IPS-20b (cell line): ENCODE measurements at regions not wholly inside any gene's neighbourhood (a gene's known extent, or its start where the extent isn't known, plus 50 kb on each side); places are given as distances from the start of the nearest gene placed in this dataset.
"Not testable (repeated sequence)": the region's sequence is repeated elsewhere in the genome, so short reads cannot be mapped to it uniquely, and the experiment has no call there.

Source experiments
- H3K27ac ChIP-seq: one replicate; pipeline ENCODE4 v1.5.1; 2013; ENCODE audit warnings: low read length
- H3K27me3 ChIP-seq: 2 replicates; pipeline ENCODE4 v1.6.1; 2013; ENCODE audit warnings: mild to moderate bottlenecking, low read length, inconsistent platforms; ENCODE audit not compliant: insufficient read depth
- H3K36me3 ChIP-seq: 2 replicates; pipeline ENCODE4 v1.6.1; 2013; ENCODE audit warnings: low read depth, mild to moderate bottlenecking, inconsistent platforms, low read length, moderate library complexity; ENCODE audit not compliant: insufficient read depth
- H3K4me1 ChIP-seq: 2 replicates; pipeline ENCODE4 v1.6.1; 2013; ENCODE audit warnings: mild to moderate bottlenecking, control low read depth, inconsistent platforms, low read length, moderate library complexity; ENCODE audit not compliant: insufficient read depth
- H3K4me3 ChIP-seq: 2 replicates; pipeline ENCODE4 v1.5.1; 2013; ENCODE audit warnings: mild to moderate bottlenecking, low read length, inconsistent platforms
- H3K9ac ChIP-seq: 2 replicates; pipeline ENCODE4 v1.6.1; 2013; ENCODE audit warnings: low read depth, mild to moderate bottlenecking, inconsistent platforms, low read length, moderate library complexity
- H3K9me3 ChIP-seq: 2 replicates; pipeline ENCODE4 v1.6.1; 2013; ENCODE audit warnings: mild to moderate bottlenecking, low read depth, low read length, inconsistent platforms; ENCODE audit not compliant: insufficient read depth

DNA sequence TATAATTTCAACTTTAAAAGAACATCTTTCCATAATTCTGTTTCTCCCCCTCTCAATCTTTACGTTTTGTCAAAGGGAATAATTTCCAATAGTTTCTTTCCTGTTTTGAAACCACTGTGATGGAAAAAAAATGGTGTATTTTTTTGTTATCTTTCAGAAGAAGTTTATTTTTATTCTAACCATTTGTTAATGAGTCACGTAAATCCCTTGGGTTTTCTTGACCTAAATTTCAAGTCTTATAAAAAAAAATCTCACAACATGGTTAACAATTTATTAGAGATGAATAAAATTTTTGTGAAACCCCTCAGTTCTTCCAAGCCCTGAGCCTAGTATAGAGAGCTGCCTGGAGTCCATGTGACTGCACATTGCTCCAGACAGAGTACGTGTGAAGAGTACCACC, 106.1 kb upstream of the FBXL17 start:
- no peaks in the 10 kb centered on the region for H3K36me3 ChIP-seq
- no peaks in the 10 kb centered on the region for H3K4me1 ChIP-seq
- H3K9me3 ChIP-seq: peaks cover 3% of the 10 kb centered on the region; the same call in 1 of the 2 replicates
- H3K27me3 ChIP-seq: no peaks in the 10 kb centered on the region
- H3K9ac ChIP-seq: no peak overlapping the region
- H3K27ac ChIP-seq: no peak overlapping the region
- no peak overlapping the region for H3K4me3 ChIP-seq

DNA sequence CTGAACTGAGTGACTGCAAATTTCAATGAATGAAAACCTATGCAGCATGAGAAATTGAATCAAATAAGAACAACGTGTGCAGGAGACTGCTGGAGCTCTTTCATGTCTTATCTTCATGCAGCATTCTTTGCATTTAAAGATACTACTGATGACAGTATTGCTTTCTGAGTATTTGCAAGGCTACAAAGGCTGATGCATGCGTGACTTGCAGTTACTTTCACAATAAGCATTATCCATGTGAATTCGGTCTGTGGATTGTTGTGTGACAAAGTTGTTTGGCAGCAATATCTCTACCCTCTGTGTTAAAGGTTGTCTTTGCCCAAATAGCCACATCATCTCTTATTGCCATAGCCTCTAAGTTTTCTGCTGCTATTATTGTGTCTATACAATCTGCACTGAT, 102.1 kb upstream of the FBXL17 start:
- H3K4me3 ChIP-seq: no peak overlapping the region
- H3K9me3 ChIP-seq: no peaks in the 10 kb centered on the region
- H3K27me3 ChIP-seq: no peaks in the 10 kb centered on the region
- no peak overlapping the region for H3K9ac ChIP-seq
- H3K36me3 ChIP-seq: no peaks in the 10 kb centered on the region
- H3K4me1 ChIP-seq: no peaks in the 10 kb centered on the region
- no peak overlapping the region for H3K27ac ChIP-seq

GRCh38 chr5:108481355-108481931, 99.5 kb upstream of the FBXL17 start:
- Histone ChIP-seq H3K4me3 (no peak overlapping the region), H3K4me1 (no peaks in the 10 kb centered on the region), H3K36me3 (no peaks in the 10 kb centered on the region), H3K27me3 (no peaks in the 10 kb centered on the region), H3K27ac (no peak overlapping the region), H3K9ac (no peak overlapping the region), H3K9me3 (no peaks in the 10 kb centered on the region)

- H3K9me3 ChIP-seq: no peaks in the 10 kb centered on the region
- H3K4me1 ChIP-seq: no peaks in the 10 kb centered on the region
- H3K27me3 ChIP-seq: no peaks in the 10 kb centered on the region
- no peak overlapping the region for H3K9ac ChIP-seq
- H3K27ac ChIP-seq: no peak overlapping the region
- no peaks in the 10 kb centered on the region for H3K36me3 ChIP-seq
- no peak overlapping the region for H3K4me3 ChIP-seq
Measured at GRCh38 chr5:108472237-108472636, 90.3 kb upstream of the FBXL17 start.

GRCh38 chr5:108467563-108467962, 85.7 kb upstream of the FBXL17 start:
- H3K9ac ChIP-seq: no peak overlapping the region
- H3K27me3 ChIP-seq: no peaks in the 10 kb centered on the region
- H3K4me3 ChIP-seq: no peak overlapping the region
- H3K27ac ChIP-seq: no peak overlapping the region
- no peaks in the 10 kb centered on the region for H3K9me3 ChIP-seq
- no peaks in the 10 kb centered on the region for H3K4me1 ChIP-seq
- H3K36me3 ChIP-seq: no peaks in the 10 kb centered on the region

DNA sequence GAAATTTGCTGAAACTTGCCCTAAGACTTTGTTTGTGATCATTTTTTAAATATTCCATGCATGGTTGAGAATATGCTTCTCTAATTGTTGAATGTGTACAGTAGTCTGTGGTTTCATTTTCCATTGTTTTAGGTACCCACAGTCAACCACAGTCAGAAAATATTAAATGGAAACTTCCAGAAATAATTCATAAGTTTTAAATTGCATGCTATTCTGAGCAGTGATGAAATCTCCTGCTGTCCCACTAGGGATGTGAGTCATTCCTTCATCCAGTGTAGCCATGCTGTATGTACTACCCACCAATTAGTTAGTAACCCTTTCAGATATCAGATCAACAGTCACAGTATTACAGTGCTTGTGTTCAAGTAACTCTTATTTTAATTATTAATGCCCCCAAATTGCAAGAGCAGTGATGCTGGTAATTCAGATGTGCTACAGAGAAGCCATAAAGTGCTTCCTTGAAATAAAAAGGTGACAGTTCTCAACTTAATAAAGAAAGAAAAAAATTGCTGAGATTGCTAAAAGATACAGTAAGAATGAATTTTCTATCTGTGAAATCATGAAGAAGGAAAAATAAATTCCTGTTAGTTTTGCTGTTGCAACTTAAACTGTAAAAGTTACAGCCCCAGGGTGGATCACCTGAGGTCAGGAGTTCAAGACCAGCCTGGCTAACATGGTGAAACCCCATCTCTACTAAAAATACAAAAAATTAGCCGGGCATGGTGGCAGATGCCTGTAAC, 79.9 kb upstream of the FBXL17 start:
- Histone ChIP-seq H3K4me3 (no peak overlapping the region), H3K27me3 (no peaks in the 10 kb centered on the region), H3K4me1 (no peaks in the 10 kb centered on the region), H3K9me3 (no peaks in the 10 kb centered on the region), H3K27ac (no peak overlapping the region), H3K9ac (no peak overlapping the region), H3K36me3 (no peaks in the 10 kb centered on the region)

DNA sequence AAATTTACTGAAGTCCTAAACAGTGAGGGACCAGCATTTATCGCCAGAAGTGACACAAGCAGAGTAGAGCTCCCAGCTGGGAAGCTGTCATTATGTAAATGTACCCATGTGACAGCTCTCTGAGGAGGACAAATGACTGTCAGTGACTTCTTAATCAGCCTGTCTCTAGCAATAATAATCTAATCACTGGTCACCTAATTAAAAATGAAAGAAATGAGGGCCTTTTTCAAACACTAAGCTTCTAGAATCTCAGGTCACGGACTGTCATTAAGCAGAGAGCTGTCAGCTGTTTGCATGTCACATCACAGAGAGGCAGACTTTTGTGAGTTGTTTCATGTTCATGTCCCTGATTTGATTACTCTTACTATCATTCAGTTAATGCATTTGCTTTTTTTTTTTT, 77.9 kb upstream of the FBXL17 start:
- H3K4me3 ChIP-seq: no peak overlapping the region
- no peak overlapping the region for H3K9ac ChIP-seq
- H3K36me3 ChIP-seq: no peaks in the 10 kb centered on the region
- no peaks in the 10 kb centered on the region for H3K27me3 ChIP-seq
- H3K4me1 ChIP-seq: no peaks in the 10 kb centered on the region
- H3K9me3 ChIP-seq: peaks cover 4% of the 10 kb centered on the region; the same call in 1 of the 2 replicates
- H3K27ac ChIP-seq: no peak overlapping the region

DNA sequence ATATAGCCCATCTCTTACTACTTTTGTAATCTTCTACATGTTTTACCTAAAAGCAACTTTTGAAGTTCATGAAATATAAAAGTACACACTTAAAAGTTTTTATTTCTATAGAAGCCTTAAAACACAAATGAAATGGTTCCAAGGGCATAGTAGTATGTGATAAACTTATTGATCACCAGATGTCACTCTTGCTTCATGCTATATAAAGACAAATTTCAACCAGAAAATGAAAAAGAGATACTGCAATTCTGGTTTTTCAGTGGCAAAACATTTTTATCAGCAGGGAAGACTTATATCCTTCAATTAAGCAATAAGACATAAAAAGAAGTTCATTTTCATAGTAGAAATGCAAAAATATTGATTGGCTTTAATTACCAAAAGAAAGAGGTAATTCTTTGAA, 69.4 kb upstream of the FBXL17 start:
- Histone ChIP-seq H3K27me3 (no peaks in the 10 kb centered on the region), H3K36me3 (no peaks in the 10 kb centered on the region), H3K4me3 (no peak overlapping the region), H3K4me1 (no peaks in the 10 kb centered on the region), H3K9ac (no peak overlapping the region), H3K9me3 (peaks cover 17% of the 10 kb centered on the region), H3K27ac (no peak overlapping the region)

GRCh38 chr5:108444130-108444529, 62.2 kb upstream of the FBXL17 start:
- not testable (repeated sequence) for H3K4me3 ChIP-seq, H3K4me1 ChIP-seq, H3K27me3 ChIP-seq, H3K36me3 ChIP-seq, H3K9ac ChIP-seq, H3K9me3 ChIP-seq, H3K27ac ChIP-seq

DNA sequence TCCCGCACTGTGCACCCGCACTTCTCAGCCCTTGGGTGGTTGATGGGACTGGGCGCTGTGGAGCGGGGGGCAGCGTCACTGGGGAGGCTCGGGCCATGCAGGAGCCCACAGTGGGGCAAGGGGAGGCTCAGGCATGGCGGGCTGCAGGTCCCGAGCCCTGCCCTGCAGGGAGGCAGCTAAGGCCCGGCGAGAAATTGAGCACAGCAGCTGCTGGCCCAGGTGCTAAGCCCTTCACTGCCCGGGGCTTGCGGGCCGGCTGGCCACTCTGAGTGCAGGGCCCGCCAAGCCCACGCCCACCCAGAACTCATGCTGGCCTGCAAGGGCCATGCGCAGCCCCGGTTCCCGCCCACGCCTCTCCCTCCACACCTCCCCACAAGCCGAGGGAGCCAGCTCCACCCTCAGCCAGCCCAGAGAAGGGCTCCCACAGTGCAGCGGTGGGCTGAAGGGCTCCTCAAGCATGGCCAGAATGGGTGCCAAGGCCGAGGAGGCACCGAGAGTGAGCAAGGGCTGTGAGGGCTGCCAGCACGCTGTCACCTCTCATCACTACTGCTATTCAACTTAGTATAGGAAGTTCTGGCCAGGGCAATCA, 60.3 kb upstream of the FBXL17 start:
- not testable (repeated sequence) for H3K9ac ChIP-seq, H3K27ac ChIP-seq, H3K4me3 ChIP-seq

GRCh38 chr5:108437425-108437824, 55.5 kb upstream of the FBXL17 start:
- Histone ChIP-seq H3K27me3 (no peaks in the 10 kb centered on the region), H3K9ac (no peak overlapping the region), H3K4me1 (0 out of 2 replicates have a peak, but pooled peaks cover 2% of the 10 kb centered on the region), H3K4me3 (no peak overlapping the region), H3K36me3 (no peaks in the 10 kb centered on the region), H3K9me3 (no peaks in the 10 kb centered on the region), H3K27ac (no peak overlapping the region)

More for the DNA sequence above, 60.3 kb upstream of the FBXL17 start:
- not testable (repeated sequence) for H3K9me3 ChIP-seq, H3K27me3 ChIP-seq, H3K4me1 ChIP-seq, H3K36me3 ChIP-seq

DNA sequence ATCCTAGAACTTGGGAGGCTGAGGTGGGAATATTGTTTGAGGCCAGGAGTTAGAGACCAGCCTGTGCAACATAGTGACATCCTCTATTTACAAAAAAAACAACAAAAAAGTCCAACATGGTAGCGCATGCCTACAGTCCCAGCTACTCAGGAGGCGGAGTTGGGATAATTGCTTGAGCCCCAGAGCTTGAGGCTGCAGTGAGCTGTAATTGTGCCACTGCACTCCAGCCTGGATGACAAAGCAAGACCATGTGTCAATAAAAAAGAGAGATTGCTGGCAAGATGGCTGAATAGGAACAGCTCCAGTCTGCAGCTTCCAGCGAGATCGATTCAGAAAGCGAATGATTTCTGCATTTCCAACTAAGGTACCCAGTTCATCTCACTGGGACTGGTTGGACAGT, 54.8 kb upstream of the FBXL17 start:
- no peak overlapping the region for H3K9ac ChIP-seq

More for the DNA sequence above, 54.8 kb upstream of the FBXL17 start:
- H3K9me3 ChIP-seq: no peaks in the 10 kb centered on the region
- H3K27me3 ChIP-seq: no peaks in the 10 kb centered on the region
- 0 out of 2 replicates have a peak, but pooled peaks cover 2% of the 10 kb centered on the region for H3K4me1 ChIP-seq
- H3K36me3 ChIP-seq: no peaks in the 10 kb centered on the region
- no peak overlapping the region for H3K4me3 ChIP-seq
- no peak overlapping the region for H3K27ac ChIP-seq
